Stimulated activated CD4-positive, alpha-beta T cell treated with anti-CD3 and anti-CD28 coated beads, Interleukin-12 subunit alpha, Interleukin-12 subunit beta, amount 100 ng/mL, for 24 hours (primary cell): ENCODE measurements at regions not wholly inside any gene's neighbourhood (a gene's known extent, or its start where the extent isn't known, plus 50 kb on each side); places are given as distances from the start of the nearest gene placed in this dataset.
"Not testable (repeated sequence)": the region's sequence is repeated elsewhere in the genome, so short reads cannot be mapped to it uniquely, and the experiment has no call there.

Source experiments
- DNase-seq, 2 experiments: peaks; one replicate each; pipeline ENCODE4 v3.0.0-alpha.2; 2020; ENCODE audit warnings: low read depth in 2 of 2

DNA sequence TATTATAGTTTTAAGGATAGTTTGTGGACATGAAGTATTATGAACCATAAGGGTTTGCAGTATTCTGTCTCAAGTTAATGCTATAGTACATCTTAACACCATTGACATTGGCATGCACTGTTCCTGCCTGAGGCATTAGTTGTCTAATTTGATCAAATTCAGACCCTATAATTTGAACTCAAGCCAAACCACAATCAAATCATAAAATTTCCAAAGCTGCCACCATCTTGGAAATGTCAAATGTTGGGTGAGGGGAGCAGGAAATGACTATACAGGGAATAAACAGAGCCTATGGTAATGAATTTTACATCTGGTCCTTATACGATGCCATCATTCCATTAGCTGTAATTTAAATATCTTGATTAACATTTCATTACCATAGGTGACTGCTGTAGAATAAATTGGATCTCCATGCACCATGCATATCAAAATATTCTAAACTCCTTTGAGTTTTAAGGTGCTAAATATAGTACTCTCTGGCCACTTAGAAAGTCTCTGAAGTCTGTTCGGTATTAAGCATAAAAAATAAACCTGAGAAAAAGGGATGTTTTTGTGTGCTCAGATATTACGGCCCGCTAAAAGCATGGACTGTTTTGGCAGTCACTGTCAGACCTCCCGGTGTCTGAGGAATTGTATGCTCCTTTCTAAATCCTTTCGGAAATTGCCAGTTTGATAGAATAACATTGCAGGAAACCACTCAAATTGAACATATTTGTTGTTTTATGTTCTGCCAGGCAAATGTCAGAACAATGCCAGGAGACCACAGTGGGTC is 257.7 kb downstream of the SPRY2 start:
- DNase-seq: no peak

DNA sequence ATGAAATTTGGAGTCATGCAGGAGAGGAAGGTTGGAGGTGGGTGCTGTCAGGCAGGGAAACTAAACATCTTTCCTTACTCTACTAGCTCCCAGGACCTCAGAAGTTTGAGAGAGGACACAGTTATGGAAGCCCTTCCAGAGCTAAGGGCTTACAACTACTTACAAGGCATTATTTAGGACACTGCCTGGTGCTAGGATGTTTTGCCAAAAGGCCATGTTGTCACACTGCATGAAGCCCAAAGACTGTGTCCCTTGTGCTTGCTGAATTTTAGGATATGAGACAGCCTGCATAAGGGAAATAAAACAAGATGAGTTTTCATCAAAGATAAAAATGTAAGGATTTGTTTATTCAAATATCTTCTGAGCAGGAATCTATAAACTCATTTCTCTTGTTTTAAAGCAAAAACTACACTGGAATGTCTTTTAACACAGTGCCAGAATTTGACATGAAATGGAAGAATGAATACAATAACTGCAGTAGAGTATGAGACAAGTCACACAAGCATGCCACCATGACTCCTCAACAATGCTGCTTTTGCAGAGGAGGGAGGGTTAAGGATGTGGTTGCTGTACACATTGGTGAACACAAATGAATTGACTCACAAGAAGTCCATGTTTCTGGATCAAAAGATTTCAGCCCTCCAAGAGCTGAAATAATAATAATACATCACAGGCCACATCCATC is 258.4 kb downstream of the SPRY2 start:
- DNase-seq: no peak

DNA sequence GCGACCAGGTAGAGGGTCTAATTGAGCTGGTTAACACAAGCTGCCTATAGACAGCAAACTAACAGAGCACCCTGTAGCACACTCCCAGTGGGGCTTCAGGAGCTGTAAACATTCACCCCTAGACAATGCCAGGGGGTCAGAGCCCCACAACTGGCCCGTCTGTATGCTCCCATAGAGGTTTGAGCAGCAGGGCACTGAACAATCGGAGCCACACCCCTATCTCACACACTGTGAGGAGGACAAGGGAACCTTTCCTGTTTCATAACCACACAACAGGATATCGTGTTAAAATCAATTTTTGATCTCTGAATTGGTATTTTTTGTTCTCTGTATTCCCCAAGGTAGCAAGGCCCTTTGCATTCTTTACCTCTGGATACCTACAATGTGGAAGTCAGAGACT is 266.1 kb downstream of the SPRY2 start:
- no peak for DNase-seq

DNA sequence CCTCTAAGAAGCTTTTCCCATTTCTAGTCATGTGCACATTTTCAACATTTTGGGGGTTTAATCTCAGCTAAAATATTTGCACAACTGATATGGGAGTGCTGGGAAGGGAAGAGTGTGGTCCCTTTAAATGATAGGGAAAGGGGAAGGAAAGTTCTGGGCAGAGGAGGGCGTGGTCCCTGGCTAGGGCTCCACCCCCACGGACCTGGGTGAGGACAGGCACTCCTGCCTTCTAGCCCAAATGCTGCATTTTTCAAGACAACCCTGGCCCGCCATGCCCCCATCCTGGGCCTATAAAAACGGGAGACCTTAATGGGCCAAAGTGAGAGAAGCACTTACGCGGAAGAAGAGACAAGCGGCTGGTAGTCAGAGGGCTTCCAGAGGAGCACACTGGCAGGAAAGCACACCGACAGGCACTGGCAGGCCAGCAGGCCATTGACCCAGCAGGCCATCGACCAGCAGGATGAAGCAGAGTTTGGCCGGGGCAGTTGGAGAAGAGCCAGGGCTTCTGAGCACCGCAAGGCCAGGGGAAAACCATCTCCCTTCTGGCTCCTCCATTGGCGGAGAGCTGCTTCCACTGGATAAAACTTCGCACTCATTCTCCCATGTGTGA is 266.7 kb downstream of the SPRY2 start:
- DNase-seq: no peak

DNA sequence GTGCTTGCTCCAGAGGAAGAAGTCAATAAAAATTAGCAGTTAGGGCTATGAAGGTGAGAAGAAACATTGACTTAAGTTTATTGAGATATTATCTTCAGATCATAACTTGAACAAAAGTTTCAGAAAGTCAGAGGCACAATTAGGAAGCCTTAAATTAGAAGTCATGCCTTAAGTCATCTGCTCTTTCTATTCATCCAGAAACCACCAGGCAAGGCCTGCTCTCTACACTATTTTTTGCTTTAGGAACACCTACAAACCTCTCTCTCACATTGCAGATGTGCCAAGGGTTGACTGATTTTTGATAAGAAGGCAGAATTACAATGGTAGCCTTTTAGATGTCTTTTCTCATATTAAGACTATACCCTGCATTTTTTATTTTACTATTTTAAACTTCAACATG is 268.7 kb downstream of the SPRY2 start:
- DNase-seq: no peak

GRCh38 chr13:80070024-80070703 is 270.8 kb downstream of the SPRY2 start:
- no peak for DNase-seq

- no peak for DNase-seq
These were observed 271.6 kb downstream of the SPRY2 start for GRCh38 chr13:80069374-80069773.

GRCh38 chr13:80065996-80066395 is 274.9 kb downstream of the SPRY2 start:
- DNase-seq: no peak

DNA sequence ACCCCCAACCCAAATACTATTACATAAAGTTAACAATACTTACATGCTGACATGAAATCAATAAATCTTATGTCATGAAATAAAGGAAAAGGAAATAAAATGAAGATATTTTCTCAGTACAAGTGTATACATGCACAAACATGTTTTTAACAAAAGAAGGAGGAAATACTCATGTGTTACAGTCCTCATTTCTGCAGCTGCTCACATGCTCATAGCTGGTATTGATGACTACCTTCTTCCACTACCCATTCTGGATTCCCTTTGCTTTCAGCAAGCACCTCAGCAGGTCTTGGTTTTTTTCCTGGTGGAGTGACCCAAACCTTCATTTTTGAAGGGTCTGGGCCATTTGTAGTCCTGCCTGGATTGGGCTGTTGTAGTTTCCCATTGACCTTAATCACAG is 278.5 kb downstream of the SPRY2 start:
- not testable (repeated sequence) for DNase-seq

GRCh38 chr13:80059789-80060188 is 281.1 kb downstream of the SPRY2 start:
- no peak for DNase-seq

DNA sequence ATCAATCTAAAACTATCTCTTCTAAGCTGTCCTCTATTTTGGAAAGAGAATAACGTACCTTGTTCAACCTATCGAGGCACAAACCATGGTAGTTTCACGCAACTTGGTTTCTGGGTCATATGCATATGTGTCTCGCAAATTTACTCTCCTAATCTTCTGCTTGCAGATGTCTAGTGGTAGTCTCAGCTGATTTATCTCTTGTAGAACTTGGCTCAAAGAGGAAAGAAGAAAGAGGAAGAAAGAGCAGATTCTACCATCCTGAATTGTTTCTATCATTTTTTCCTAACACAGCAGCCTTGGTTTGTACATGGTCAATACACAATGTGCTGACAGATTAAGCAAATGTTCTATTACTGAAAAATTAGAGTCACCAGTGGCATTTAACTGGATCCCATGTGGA is 282.3 kb downstream of the SPRY2 start:
- no peak for DNase-seq

DNA sequence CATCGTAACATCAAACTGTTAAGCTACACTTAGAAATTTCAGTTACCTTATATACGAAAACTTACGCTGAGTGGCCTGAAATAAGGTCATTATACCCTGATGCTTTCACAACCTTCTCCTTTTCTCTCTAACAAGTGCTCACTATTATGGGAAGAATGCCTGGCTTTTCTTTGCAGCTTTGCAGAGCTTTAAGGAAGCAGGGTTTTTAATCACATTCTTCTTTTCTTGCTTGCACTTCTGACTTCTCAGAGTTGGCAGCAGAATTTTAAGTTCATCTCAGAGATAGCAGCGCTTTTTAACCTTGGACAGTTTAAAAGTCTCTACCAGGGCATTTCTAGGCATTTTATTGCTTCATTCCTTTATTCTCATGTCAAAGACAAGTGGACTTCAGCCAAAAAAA is 285.1 kb downstream of the SPRY2 start:
- no peak for DNase-seq

- DNase-seq: no peak
These were observed 286.1 kb downstream of the SPRY2 start for GRCh38 chr13:80054806-80055205.

- DNase-seq: no peak
These were observed 288.6 kb downstream of the SPRY2 start for GRCh38 chr13:80052286-80052685.

DNA sequence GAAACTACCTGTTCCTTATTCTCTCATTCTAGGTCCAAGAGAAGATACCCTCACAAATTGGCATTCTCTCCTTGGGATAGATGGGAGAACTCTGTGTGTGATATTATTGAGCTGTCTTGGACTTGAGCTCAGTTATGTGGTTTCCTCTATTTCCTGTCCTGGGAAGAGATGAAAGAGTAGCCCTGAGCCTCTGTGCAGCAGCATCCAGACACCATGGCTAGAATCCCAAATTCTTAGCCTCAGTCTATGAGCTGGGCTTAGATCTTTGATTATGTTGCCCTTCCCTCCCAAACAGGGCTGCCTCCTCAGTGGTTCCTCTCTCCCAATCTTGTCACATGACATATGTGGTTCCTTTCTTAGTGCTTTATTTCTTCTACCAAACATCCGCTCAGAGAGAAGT is 290.7 kb downstream of the SPRY2 start:
- DNase-seq: no peak

- peak; percentile 51 to 53 for DNase-seq
These were observed 292.1 kb downstream of the SPRY2 start for GRCh38 chr13:80048802-80049201.

- DNase-seq: no peak
These were observed 292.9 kb downstream of the SPRY2 start for GRCh38 chr13:80048030-80048429.

DNA sequence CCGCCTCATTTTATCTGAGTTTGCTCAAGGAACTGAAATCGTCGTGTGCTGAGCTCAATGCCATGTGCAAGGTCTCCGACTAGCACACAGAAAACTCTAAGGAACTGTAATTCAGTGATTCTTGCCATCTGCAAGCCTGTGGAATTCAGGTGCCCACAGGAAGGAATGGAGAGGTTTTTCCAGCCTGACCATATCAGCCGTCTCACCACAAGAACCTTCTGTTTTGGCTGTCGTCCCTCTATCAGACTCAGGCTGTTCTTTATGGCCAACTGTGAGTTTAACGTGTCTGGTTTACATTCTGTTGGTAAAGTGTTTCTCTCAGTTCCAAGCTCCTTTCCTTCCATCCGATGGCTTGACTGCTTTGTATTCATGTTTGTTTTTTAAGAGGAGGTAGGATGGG is 293.5 kb downstream of the SPRY2 start:
- no peak for DNase-seq

DNA sequence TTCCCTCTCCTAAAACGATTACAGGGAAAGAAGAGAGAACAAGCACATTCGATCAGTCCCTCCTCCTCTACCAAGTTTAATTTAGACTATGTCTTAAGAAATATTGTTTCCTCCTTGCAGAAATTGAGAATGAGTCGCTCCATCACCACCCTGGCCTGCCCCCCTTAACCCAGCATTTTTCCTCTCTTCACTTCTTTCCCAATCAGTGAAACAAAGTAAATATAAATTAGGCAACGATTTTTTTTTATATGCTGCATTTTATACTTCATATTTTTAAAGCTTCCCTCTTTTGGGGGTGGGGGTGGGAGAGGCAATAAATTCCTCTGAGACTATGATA is 300.0 kb downstream of the SPRY2 start:
- no peak for DNase-seq

DNA sequence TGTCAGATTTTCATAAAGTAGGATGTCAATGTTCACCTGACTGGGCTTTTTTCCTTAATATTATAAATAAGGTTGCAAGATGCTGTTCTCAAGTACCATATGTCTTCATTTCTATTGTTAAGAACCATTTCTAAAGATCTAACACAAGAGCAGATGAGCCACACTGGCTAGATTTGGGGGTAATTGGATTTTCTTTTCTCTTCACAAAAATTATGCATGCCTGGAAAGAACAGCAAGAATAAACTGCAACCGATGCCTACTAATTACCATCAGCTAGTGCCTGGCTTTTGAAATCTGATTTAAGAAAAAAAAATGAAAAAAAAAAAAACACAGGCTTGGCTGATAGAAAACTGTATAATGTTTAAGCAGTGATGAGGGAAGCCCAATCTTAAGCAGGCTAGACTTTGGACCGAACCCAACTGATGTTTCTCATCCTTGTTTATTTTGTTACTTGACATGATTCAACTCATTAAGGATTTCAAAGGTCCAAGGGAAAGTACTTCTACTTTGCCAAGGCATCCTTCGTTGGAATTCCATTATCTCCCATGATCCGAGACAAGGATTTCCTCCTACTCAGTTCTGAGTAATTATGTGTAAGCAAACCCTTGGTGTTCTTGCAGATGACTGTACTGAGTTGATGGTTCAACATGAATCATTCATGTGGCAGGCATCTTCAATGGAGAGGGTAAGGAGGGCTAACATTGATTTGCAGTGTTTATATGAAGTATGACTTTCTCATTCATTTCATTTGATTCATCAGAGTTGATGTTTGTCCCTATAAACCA is 300.5 kb downstream of the SPRY2 start:
- DNase-seq: no peak

DNA sequence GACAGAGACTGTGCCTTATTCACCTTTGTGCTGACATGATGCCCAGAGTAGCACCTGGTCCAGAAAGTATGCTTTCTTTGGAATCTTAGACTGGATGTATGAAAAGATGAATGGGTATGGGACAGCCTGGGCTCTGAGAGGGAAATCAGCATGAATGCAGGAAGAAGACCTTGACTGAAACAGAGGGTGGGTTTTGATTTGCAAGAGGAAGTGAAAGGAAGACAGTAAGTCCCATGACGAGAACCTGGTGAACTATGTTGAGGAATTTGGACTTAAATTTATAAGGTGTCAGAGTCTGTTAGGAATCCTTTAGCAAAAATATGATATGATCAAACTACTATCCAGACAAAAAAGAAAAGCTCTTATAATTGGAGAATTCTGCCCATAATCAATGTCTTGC is 301.9 kb downstream of the SPRY2 start:
- no peak for DNase-seq

DNA sequence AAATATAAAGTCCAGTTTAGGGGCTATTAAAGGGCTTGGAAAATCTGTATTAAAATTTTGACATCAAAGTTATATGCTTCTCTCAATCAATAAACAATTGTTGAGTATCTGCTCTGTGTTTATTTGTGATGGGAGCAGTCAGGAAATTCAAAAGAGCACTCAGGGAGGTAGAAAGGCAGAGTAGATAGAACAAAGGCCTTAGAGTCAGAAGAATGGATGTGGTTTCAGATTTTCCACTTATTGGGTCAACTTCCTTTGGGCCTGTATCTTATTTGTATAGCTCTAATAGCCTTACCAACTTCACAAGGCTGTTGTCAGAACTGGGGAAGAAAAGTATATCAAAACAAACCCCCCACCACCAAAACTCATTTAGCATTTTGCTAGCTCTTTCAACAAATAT is 302.6 kb downstream of the SPRY2 start:
- DNase-seq: no peak
